CD4-positive, alpha-beta T cell (primary cell): ENCODE measurements at regions not wholly inside any gene's neighbourhood (a gene's known extent, or its start where the extent isn't known, plus 50 kb on each side); places are given as distances from the start of the nearest gene placed in this dataset.
"Not testable (repeated sequence)": the region's sequence is repeated elsewhere in the genome, so short reads cannot be mapped to it uniquely, and the experiment has no call there.

Experiments used
- ATAC-seq: fragments of 200-7000 bp; cut with Tn5 transposase; one replicate; pipeline ENCODE4 v1.10.0; 2022; ENCODE audit warnings: mild to moderate bottlenecking; ENCODE audit not compliant: poor library complexity
- CTCF ChIA-PET: fragments of 350-600 bp; sonication (Branson Sonifier 250); formaldehyde crosslinking; loops from one replicate; lab custom pipeline; 2021; ENCODE audit warnings: antibody characterized with exemption, inconsistent platforms; lab: Charles Lee
- POLR2A ChIA-PET: fragments of 350-600 bp; sonication (Branson Sonifier 250); formaldehyde crosslinking; loops from one replicate; lab custom pipeline; 2021; ENCODE audit warnings: antibody characterized with exemption, inconsistent platforms; lab: Charles Lee
- DNase-seq, 14 experiments: peaks; one replicate each; pipeline ENCODE4 v3.0.0-alpha.2; 2013 to 2020; ENCODE audit warnings: mixed read lengths in 2 of 14
- H3K27ac ChIP-seq, 2 donors: one replicate each; pipeline versions ENCODE4 v1.5.1 to v1.7.0; 2013; ENCODE audit warnings: low read length in 2 of 2, low read depth in 1 of 2, mild to moderate bottlenecking in 1 of 2
- H3K27me3 ChIP-seq, 2 experiments: 1 replicate in 1 of 2; 2 replicates in 1 of 2; pipeline versions ENCODE4 v1.6.1 to v1.7.0; 2013; ENCODE audit warnings: low read length in 2 of 2, control low read depth in 1 of 2, mild to moderate bottlenecking in 1 of 2, moderate library complexity in 1 of 2; ENCODE audit not compliant: insufficient read depth in 2 of 2, control insufficient read depth in 1 of 2
- H3K36me3 ChIP-seq: one replicate; pipeline ENCODE4 v1.6.1; 2013; ENCODE audit warnings: low read length, control low read depth; ENCODE audit not compliant: insufficient read depth
- H3K4me1 ChIP-seq: one replicate; pipeline ENCODE4 v1.6.1; 2013; ENCODE audit warnings: low read length, control low read depth; ENCODE audit not compliant: insufficient read depth
- H3K4me3 ChIP-seq: one replicate; pipeline ENCODE4 v1.5.1; 2013; ENCODE audit warnings: mild to moderate bottlenecking, low read length, moderate library complexity
- H3K9me3 ChIP-seq, 2 experiments: 1 replicate in 1 of 2; 2 replicates in 1 of 2; pipeline versions ENCODE4 v1.6.1 to v1.7.0; 2013; ENCODE audit warnings: low read length in 2 of 2, mild to moderate bottlenecking in 2 of 2, control low read depth in 1 of 2, moderate library complexity in 1 of 2; ENCODE audit not compliant: control insufficient read depth in 1 of 2, insufficient read depth in 1 of 2
- H3K27ac Mint-ChIP-seq: one replicate; pipeline ENCODE4 v1.8.0; 2020; ENCODE audit warnings: mixed read lengths
- H3K27me3 Mint-ChIP-seq: one replicate; pipeline ENCODE4 v1.8.0; 2021; ENCODE audit warnings: mixed read lengths
- H3K36me3 Mint-ChIP-seq: one replicate; pipeline ENCODE4 v1.8.0; 2021; ENCODE audit warnings: low read depth, mixed read lengths
- H3K4me1 Mint-ChIP-seq: one replicate; pipeline ENCODE4 v1.8.0; 2021; ENCODE audit warnings: low read depth, mixed read lengths
- H3K4me3 Mint-ChIP-seq: one replicate; pipeline ENCODE4 v1.8.0; 2020; ENCODE audit warnings: mild to moderate bottlenecking, mixed read lengths
- H3K9me3 Mint-ChIP-seq: one replicate; pipeline ENCODE4 v1.8.0; 2020; ENCODE audit warnings: mixed read lengths
- intact Hi-C, 2 experiments: fragments of 100-400 bp; cut with DNase I in 1 of 2; cut with micrococcal nuclease in 1 of 2; formaldehyde crosslinking; loops; one replicate each; pipeline versions ENCODE4 v1.15.1 to v1.9.0; 2023 to 2025; cut with DNase I, micrococcal nuclease
- TF ChIP-seq, protein P1 (sequence below): fragments of 200-600 bp; IDR thresholded peaks from one replicate; pipeline ENCODE4 v1.8.0; 2022; ENCODE audit warnings: antibody characterized with exemption, mild to moderate bottlenecking

DNA sequence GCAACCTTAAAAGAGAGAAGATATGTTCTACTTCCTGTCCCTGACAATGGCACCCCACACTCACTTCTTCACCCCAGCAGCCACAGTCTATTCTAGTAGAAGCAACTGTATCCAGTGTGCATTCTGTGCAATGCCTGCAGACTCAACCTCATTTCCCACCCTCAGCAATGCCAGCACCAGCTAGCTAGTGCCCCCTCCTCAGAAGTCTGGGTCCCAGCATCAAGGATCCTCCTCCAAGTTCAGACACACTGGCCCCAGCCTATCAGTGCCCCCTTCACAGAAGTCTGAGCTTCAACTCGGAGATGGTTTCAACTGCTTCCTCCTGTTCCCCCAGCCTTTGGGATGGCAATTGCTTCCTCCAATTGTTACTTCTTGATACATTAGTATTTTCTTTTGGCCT lies 268.3 kb downstream of the MEX3B start:
- Mint-ChIP-seq H3K4me1 (peaks cover 7% of the 10 kb centered on the region), H3K36me3 (no peaks in the 10 kb centered on the region), H3K9me3 (no peaks in the 10 kb centered on the region), H3K4me3 (no peak overlapping the region), H3K27ac (no peak overlapping the region), H3K27me3 (peaks cover 12% of the 10 kb centered on the region)
- H3K4me1 ChIP-seq, result no peaks in the 10 kb centered on the region
- H3K4me3 ChIP-seq, result no peak overlapping the region
- ATAC-seq, result no peak
- ChIA-PET CTCF (no interaction called here), POLR2A (no interaction called here)
- H3K27ac ChIP-seq, result no peak overlapping the region
- intact Hi-C loops, result no loop called here
- H3K27me3 ChIP-seq, result no peaks in the 10 kb centered on the region
- no peak for DNase-seq
- H3K9me3 ChIP-seq, result no peaks in the 10 kb centered on the region
- TF ChIP-seq, protein P1, sequence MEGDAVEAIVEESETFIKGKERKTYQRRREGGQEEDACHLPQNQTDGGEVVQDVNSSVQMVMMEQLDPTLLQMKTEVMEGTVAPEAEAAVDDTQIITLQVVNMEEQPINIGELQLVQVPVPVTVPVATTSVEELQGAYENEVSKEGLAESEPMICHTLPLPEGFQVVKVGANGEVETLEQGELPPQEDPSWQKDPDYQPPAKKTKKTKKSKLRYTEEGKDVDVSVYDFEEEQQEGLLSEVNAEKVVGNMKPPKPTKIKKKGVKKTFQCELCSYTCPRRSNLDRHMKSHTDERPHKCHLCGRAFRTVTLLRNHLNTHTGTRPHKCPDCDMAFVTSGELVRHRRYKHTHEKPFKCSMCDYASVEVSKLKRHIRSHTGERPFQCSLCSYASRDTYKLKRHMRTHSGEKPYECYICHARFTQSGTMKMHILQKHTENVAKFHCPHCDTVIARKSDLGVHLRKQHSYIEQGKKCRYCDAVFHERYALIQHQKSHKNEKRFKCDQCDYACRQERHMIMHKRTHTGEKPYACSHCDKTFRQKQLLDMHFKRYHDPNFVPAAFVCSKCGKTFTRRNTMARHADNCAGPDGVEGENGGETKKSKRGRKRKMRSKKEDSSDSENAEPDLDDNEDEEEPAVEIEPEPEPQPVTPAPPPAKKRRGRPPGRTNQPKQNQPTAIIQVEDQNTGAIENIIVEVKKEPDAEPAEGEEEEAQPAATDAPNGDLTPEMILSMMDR, result no peak
- H3K36me3 ChIP-seq, result no peaks in the 10 kb centered on the region

DNA sequence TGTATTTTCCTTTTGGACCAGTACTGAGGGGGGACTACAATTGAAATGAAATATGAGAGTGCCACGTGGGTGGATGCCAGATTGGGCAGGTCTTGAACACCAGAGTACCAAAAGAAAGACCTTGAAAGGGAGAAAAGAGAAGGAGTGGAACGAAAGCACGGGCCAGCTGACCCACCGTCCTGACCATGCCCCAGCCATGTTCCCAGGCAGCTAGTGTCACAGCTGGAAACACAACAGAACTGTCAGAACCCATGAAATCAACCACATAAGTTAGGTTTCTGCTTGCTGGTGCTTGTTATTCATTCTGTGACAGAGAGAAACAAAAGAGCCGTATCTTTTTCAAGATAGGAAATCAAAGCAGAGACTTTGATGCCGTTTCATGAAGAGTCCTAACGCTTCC lies 268.8 kb downstream of the MEX3B start:
- H3K27me3 ChIP-seq, result no peaks in the 10 kb centered on the region
- H3K9me3 Mint-ChIP-seq, result no peaks in the 10 kb centered on the region
- CTCF ChIA-PET, result no interaction called here
- no peaks in the 10 kb centered on the region for H3K36me3 Mint-ChIP-seq
- ATAC-seq (no peak), DNase-seq (no peak)
- TF ChIP-seq, protein P1, result no peak
- no peaks in the 10 kb centered on the region for H3K9me3 ChIP-seq
- intact Hi-C loops, result no loop called here
- H3K4me1 ChIP-seq, result no peaks in the 10 kb centered on the region
- no peak overlapping the region for H3K27ac ChIP-seq
- H3K27me3 Mint-ChIP-seq, result peaks cover 8% of the 10 kb centered on the region
- peaks cover 7% of the 10 kb centered on the region for H3K4me1 Mint-ChIP-seq
- no peak overlapping the region for H3K27ac Mint-ChIP-seq
- H3K36me3 ChIP-seq, result no peaks in the 10 kb centered on the region
- no peak overlapping the region for H3K4me3 Mint-ChIP-seq
- no peak overlapping the region for H3K4me3 ChIP-seq
- POLR2A ChIA-PET, result no interaction called here

DNA sequence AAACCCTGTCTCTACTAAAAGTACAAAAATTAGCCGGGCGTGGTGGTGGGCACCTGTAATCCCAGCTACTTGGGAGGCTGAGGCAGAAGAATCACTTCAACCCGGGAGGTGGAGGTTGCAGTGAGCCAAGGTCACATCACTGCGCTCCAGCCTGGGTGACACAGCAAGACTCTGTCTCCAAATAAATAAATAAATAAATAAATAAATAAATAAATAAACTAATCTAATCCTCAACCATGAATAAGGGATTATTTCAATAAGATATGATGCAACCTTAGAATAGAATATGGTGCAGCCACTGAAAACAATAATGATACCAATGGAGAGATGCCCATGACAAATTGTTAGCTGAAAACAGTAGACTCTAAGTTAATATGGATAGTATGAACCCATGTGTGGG lies 270.0 kb downstream of the MEX3B start:
- H3K4me1 Mint-ChIP-seq, intact Hi-C loops, H3K4me1 ChIP-seq, DNase-seq, H3K27me3 Mint-ChIP-seq, H3K4me3 ChIP-seq, H3K4me3 Mint-ChIP-seq, POLR2A ChIA-PET, H3K36me3 Mint-ChIP-seq, CTCF ChIA-PET, H3K36me3 ChIP-seq, H3K27ac Mint-ChIP-seq, H3K9me3 ChIP-seq, H3K27ac ChIP-seq, H3K9me3 Mint-ChIP-seq, ATAC-seq, H3K27me3 ChIP-seq: not testable (repeated sequence)

DNA sequence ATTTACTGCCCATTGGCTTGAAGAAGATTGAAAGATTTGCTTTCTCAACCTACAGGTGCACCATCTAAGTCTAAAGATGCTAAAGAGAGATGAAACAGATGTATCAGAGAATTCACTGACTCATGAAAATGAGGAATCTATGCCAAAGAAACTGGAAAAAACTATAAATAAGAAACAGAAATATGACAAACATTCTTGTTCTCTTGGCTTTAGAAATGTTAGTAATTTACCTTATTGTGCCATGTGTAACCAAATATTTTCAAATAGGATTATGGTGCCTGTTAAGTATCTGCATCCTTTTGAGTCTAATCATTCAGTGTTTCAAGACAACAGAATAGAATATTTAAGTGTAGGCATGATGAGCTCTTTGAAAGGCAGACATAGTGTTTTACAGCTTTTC lies 271.5 kb downstream of the MEX3B start:
- no peaks in the 10 kb centered on the region for H3K36me3 Mint-ChIP-seq
- TF ChIP-seq, protein P1, result no peak

More for the DNA sequence above, 271.5 kb downstream of the MEX3B start:
- no peak overlapping the region for H3K4me3 Mint-ChIP-seq
- Histone ChIP-seq H3K36me3 (no peaks in the 10 kb centered on the region), H3K27me3 (no peaks in the 10 kb centered on the region), H3K4me1 (no peaks in the 10 kb centered on the region), H3K9me3 (no peaks in the 10 kb centered on the region), H3K27ac (no peak overlapping the region), H3K4me3 (no peak overlapping the region)
- ATAC-seq (no peak), DNase-seq (no peak)
- intact Hi-C loops, result no loop called here
- ChIA-PET CTCF (no interaction called here), POLR2A (no interaction called here)
- no peaks in the 10 kb centered on the region for H3K27me3 Mint-ChIP-seq
- H3K4me1 Mint-ChIP-seq, result peaks cover 7% of the 10 kb centered on the region
- H3K27ac Mint-ChIP-seq, result no peak overlapping the region
- H3K9me3 Mint-ChIP-seq, result no peaks in the 10 kb centered on the region
